ENCODE measurements at regions not wholly inside any gene's neighbourhood (a gene's known extent, or its start where the extent isn't known, plus 50 kb on each side); places are given as distances from the start of the nearest gene placed in this dataset.

- H3K36me3 ChIP-seq = no peaks in the 10 kb centered on the region
- H3K4me1 ChIP-seq = no peaks in the 10 kb centered on the region
- no peak overlapping the region for H3K4me3 ChIP-seq
- no peak for DNase-seq (ENCODE audit: low spot score in 2 of 2)
- WGBS, 2 donors = 90 to 91% methylated on average over 7 of the region's 7 CpGs
- no peak overlapping the region for H3K27ac ChIP-seq
- H3K9me3 ChIP-seq = no peaks in the 10 kb centered on the region
- TF ChIP-seq CTCF (IDR thresholded peaks at IDR 0.05) = no peak
- TF ChIP-seq POLR2A (IDR thresholded peaks at IDR 0.05) = no peak
- TF ChIP-seq EP300 (IDR thresholded peaks at IDR 0.05) = no peak
- H3K27me3 ChIP-seq = no peaks in the 10 kb centered on the region
Measured at GRCh38 chr1:29539971-29540370, 303.6 kb downstream of the PTPRU start.

GRCh38 chr1:29538586-29538985 is 302.3 kb downstream of the PTPRU start:
- H3K4me1 ChIP-seq = no peaks in the 10 kb centered on the region
- 57 to 58% methylated on average over 3 of the region's 3 CpGs for WGBS, 2 donors
- H3K36me3 ChIP-seq = no peaks in the 10 kb centered on the region
- H3K9me3 ChIP-seq = peaks cover 0 to 11% (median 0%) of the 10 kb centered on the region in 4 donors
- TF ChIP-seq POLR2A (IDR thresholded peaks at IDR 0.05) = no peak
- TF ChIP-seq EP300 (IDR thresholded peaks at IDR 0.05) = no peak
- no peak for TF ChIP-seq CTCF (IDR thresholded peaks at IDR 0.05)
- no peak overlapping the region for H3K4me3 ChIP-seq
- H3K27ac ChIP-seq = no peak overlapping the region
- H3K27me3 ChIP-seq = no peaks in the 10 kb centered on the region
- DNase-seq (ENCODE audit: low spot score in 2 of 2) = no peak

GRCh38 chr1:29532751-29533150 is 296.4 kb downstream of the PTPRU start:
- WGBS, 2 donors = 86 to 92% methylated on average over 1 of the region's 1 CpG
- Histone ChIP-seq H3K4me1 (no peaks in the 10 kb centered on the region), H3K9me3 (peaks cover 0 to 34% (median 2%) of the 10 kb centered on the region in 4 donors), H3K27ac (no peak overlapping the region), H3K36me3 (no peaks in the 10 kb centered on the region), H3K4me3 (no peak overlapping the region), H3K27me3 (no peaks in the 10 kb centered on the region)
- no peak for DNase-seq (ENCODE audit: low spot score in 2 of 2)
- TF ChIP-seq EP300 (IDR thresholded peaks at IDR 0.05) (no peak), POLR2A (IDR thresholded peaks at IDR 0.05) (no peak), CTCF (IDR thresholded peaks at IDR 0.05) (no peak)

GRCh38 chr1:29532285-29532684 is 296.0 kb downstream of the PTPRU start:
- 72 to 76% methylated on average over 6 of the region's 6 CpGs for WGBS, 2 donors
- H3K4me3 ChIP-seq = no peak overlapping the region
- no peaks in the 10 kb centered on the region for H3K4me1 ChIP-seq
- H3K9me3 ChIP-seq = peaks cover 0 to 34% (median 2%) of the 10 kb centered on the region in 4 donors
- H3K27me3 ChIP-seq = no peaks in the 10 kb centered on the region
- DNase-seq (ENCODE audit: low spot score in 2 of 2) = no peak
- H3K36me3 ChIP-seq = no peaks in the 10 kb centered on the region
- H3K27ac ChIP-seq = no peak overlapping the region
- TF ChIP-seq CTCF (IDR thresholded peaks at IDR 0.05) (no peak), EP300 (IDR thresholded peaks at IDR 0.05) (no peak), POLR2A (IDR thresholded peaks at IDR 0.05) (no peak)

- TF ChIP-seq EP300 (IDR thresholded peaks at IDR 0.05) = no peak
- no peak for TF ChIP-seq CTCF (IDR thresholded peaks at IDR 0.05)
- no peak for TF ChIP-seq POLR2A (IDR thresholded peaks at IDR 0.05)
- Histone ChIP-seq H3K4me3 (no peak overlapping the region), H3K27ac (no peak overlapping the region), H3K27me3 (no peaks in the 10 kb centered on the region), H3K4me1 (no peaks in the 10 kb centered on the region), H3K36me3 (no peaks in the 10 kb centered on the region), H3K9me3 (peaks cover 0 to 34% (median 2%) of the 10 kb centered on the region in 4 donors)
- WGBS, 2 donors = 70 to 75% methylated on average over 2 of the region's 2 CpGs
- no peak for DNase-seq (ENCODE audit: low spot score in 2 of 2)
Measured at GRCh38 chr1:29531596-29531995, 295.3 kb downstream of the PTPRU start.
